SK-N-SH treated with all-trans-retinoic acid at 6 μM for 48 hours (cell line): ENCODE measurements at regions not wholly inside any gene's neighbourhood (a gene's known extent, or its start where the extent isn't known, plus 50 kb on each side); places are given as distances from the start of the nearest gene placed in this dataset.

Experiments
- CSDC2 ChIP-seq: fragments of 250-450 bp; sonication (Bioruptor Pico); IDR thresholded peaks from 2 replicates; pipeline ENCODE4 v1.5.0; 2020; ENCODE audit warnings: mild to moderate bottlenecking, moderate library complexity
- ESRRG ChIP-seq: fragments of 250-450 bp; sonication (Bioruptor Pico); IDR thresholded peaks from 2 replicates; pipeline ENCODE4 v1.6.1; 2021; ENCODE audit warnings: mild to moderate bottlenecking
- TOX ChIP-seq: fragments of 250-450 bp; sonication (Bioruptor Pico); IDR thresholded peaks from 2 replicates; pipeline ENCODE4 v1.8.0; 2021; ENCODE audit warnings: mild to moderate bottlenecking, moderate library complexity, borderline replicate concordance
- ZNF565 ChIP-seq: fragments of 450-650 bp; formaldehyde crosslinking; conservative IDR thresholded peaks from 2 replicates; pipeline ENCODE4 v1.5.0; 2020; ENCODE audit warnings: low read depth, mild to moderate bottlenecking, moderate library complexity
- ZNF8 ChIP-seq: fragments of 450-650 bp; formaldehyde crosslinking; IDR thresholded peaks from 2 replicates; pipeline ENCODE4 v1.5.0; 2020; ENCODE audit warnings: mild to moderate bottlenecking, moderate library complexity
- TF ChIP-seq, protein P1 (sequence below): fragments of 250-450 bp; sonication (Bioruptor Pico); IDR thresholded peaks from 2 replicates; pipeline ENCODE4 v1.8.0; 2020; ENCODE audit warnings: mild to moderate bottlenecking, moderate library complexity, borderline replicate concordance
- TF ChIP-seq, protein P2 (sequence below): fragments of 250-450 bp; sonication (Bioruptor Pico); IDR thresholded peaks from 2 replicates; pipeline ENCODE4 v1.5.1; 2020; ENCODE audit warnings: low read depth, mild to moderate bottlenecking, moderate library complexity

DNA sequence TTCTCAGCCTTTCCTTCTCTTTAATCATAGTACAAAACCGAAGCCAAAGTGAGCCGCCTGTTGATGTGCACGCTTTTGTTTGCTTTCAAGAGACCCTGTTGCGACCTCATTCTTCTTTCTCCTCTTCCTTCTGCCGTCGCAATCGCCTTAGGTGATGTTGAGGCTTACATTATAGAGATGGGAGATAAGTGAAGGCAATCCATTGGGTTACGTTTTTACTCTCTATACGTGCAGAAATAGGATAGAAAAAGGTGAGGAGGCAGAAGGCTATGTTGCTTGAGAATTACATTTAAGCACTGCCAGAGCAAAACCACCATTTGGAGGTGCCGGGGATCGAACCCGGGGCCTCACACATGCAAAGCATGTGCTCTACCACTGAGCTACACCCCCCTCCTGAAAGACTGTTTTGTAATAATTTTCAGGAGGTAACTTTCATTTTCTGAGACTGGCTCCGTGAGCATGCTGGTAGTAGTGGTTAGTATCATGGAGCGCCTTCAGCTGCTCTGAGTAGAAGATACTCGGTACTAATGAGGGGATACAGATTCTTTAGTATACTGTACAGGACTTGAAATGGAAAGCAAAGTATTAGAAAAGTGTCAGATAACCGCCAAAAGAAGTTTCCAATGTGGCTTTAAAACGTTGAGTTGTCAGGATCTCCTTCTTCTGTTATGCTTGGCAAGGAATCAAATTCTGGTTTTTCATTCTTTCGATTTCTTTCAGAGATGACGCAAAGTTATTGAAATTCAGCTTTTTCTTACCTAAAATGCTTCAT lies 165.6 kb downstream of the TRIM27 start:
- TF ChIP-seq ZNF565 (CRISPR knock-in tag) (no peak), ESRRG (CRISPR knock-in tag) (no peak), ZNF8 (CRISPR knock-in tag) (no peak), CSDC2 (no peak), TOX (CRISPR knock-in tag) (no peak)
- TF ChIP-seq, protein P1, sequence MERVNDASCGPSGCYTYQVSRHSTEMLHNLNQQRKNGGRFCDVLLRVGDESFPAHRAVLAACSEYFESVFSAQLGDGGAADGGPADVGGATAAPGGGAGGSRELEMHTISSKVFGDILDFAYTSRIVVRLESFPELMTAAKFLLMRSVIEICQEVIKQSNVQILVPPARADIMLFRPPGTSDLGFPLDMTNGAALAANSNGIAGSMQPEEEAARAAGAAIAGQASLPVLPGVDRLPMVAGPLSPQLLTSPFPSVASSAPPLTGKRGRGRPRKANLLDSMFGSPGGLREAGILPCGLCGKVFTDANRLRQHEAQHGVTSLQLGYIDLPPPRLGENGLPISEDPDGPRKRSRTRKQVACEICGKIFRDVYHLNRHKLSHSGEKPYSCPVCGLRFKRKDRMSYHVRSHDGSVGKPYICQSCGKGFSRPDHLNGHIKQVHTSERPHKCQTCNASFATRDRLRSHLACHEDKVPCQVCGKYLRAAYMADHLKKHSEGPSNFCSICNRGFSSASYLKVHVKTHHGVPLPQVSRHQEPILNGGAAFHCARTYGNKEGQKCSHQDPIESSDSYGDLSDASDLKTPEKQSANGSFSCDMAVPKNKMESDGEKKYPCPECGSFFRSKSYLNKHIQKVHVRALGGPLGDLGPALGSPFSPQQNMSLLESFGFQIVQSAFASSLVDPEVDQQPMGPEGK (CRISPR knock-in tag), result no peak
- TF ChIP-seq, protein P2, sequence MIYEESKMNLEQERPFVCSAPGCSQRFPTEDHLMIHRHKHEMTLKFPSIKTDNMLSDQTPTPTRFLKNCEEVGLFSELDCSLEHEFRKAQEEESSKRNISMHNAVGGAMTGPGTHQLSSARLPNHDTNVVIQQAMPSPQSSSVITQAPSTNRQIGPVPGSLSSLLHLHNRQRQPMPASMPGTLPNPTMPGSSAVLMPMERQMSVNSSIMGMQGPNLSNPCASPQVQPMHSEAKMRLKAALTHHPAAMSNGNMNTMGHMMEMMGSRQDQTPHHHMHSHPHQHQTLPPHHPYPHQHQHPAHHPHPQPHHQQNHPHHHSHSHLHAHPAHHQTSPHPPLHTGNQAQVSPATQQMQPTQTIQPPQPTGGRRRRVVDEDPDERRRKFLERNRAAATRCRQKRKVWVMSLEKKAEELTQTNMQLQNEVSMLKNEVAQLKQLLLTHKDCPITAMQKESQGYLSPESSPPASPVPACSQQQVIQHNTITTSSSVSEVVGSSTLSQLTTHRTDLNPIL (CRISPR knock-in tag), result no peak
